NCI-H1092 (cell line): ENCODE measurements at regions not wholly inside any gene's neighbourhood (a gene's known extent, or its start where the extent isn't known, plus 50 kb on each side); places are given as distances from the start of the nearest gene placed in this dataset.

Source experiments
- DNase-seq: peaks from one replicate; lab custom pipeline; 2025; lab: John Stamatoyannopoulos, UW

- no peak for DNase-seq
These were observed 103.4 kb downstream of the HLX start for GRCh38 chr1:220982686-220983085.

GRCh38 chr1:220983877-220984635 lies 104.8 kb downstream of the HLX start:
- no peak for DNase-seq

- DNase-seq: no peak
These were observed 111.4 kb downstream of the HLX start for GRCh38 chr1:220990427-220991339.

- DNase-seq: no peak
These were observed 112.3 kb downstream of the HLX start for GRCh38 chr1:220991506-220991905.

GRCh38 chr1:220991959-220992704 lies 112.9 kb downstream of the HLX start:
- no peak for DNase-seq

GRCh38 chr1:220992705-220993052 lies 113.4 kb downstream of the HLX start:
- DNase-seq: no peak

GRCh38 chr1:220994671-220995070 lies 115.4 kb downstream of the HLX start:
- DNase-seq: no peak

GRCh38 chr1:220997791-220998190 lies 118.5 kb downstream of the HLX start:
- DNase-seq: no peak

GRCh38 chr1:220999872-221000863 lies 120.9 kb downstream of the HLX start:
- DNase-seq: no peak

GRCh38 chr1:221001167-221001566 lies 121.9 kb downstream of the HLX start:
- no peak for DNase-seq

GRCh38 chr1:221002601-221003000 lies 123.4 kb downstream of the HLX start:
- no peak for DNase-seq

- DNase-seq: no peak
These were observed 131.9 kb downstream of the HLX start for GRCh38 chr1:221011145-221011544.

GRCh38 chr1:221012120-221012519 lies 132.9 kb downstream of the HLX start:
- DNase-seq: no peak

GRCh38 chr1:221013691-221014660 lies 134.7 kb downstream of the HLX start:
- no peak for DNase-seq

GRCh38 chr1:221015159-221015790 lies 136.0 kb downstream of the HLX start:
- no peak for DNase-seq

GRCh38 chr1:221016751-221017150 lies 137.5 kb downstream of the HLX start:
- DNase-seq: no peak

- DNase-seq: no peak
These were observed 139.2 kb downstream of the HLX start for GRCh38 chr1:221018414-221018813.

GRCh38 chr1:221022331-221022730 lies 143.1 kb downstream of the HLX start:
- DNase-seq: no peak

GRCh38 chr1:221023482-221023881 lies 144.2 kb downstream of the HLX start:
- no peak for DNase-seq

- no peak for DNase-seq
These were observed 146.3 kb downstream of the HLX start for GRCh38 chr1:221025501-221025900.
